ENCODE measurements at regions not wholly inside any gene's neighbourhood (a gene's known extent, or its start where the extent isn't known, plus 50 kb on each side); places are given as distances from the start of the nearest gene placed in this dataset.

DNA sequence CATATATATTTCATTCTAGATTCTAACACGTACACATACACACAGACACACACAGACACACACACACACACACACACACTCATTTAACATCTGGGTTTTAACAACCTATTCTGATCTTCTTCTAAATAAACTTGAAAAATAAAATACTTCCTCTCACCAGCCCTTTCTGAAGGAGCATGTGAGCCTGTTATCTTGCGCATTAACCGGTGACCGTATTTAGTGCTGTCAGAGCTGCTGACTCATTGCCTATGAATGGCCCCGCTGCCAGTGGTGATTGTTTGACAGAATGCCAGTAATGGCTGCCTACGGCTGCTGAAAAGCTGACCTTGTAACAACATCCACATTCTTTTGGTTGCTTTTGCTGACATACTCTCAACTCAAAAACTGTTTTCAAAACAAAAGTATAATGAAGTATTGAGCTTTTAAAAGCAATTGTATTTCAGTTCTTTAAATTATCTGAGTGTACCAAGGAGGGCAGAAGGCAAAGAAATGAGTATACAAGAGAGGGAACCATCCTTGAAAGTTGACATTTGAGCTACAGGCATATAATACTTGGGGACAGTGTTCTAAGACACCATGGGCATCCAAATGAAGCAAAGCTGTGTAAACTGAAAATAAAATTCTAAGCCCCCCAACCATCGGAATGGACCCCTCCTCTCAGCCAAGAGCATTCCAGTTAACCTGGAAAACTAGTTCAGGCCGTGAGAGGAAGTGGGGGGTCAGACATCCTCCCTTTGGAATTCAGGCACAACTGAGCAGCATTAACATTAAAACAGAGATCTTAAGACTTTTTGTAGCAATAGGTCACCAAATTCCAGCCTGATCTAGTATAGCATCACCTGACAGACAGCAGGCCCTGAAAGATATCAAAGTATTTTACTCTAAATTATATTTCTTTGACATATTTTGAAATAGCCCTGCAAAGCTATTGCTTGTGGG, 50.2 kb upstream of the DTNA start:
- Histone ChIP-seq H3K36me3 (no peaks in the 10 kb centered on the region), H3K9me3 (no peaks in the 10 kb centered on the region), H3K4me3 (ENCODE audit: low read depth in 1 of 2, low read length in 1 of 2) (no peak overlapping the region), H3K27ac (no peak overlapping the region), H3K4me1 (ENCODE audit: control insufficient read depth in 1 of 2, insufficient read depth in 1 of 2, low read depth in 1 of 2, low read length in 1 of 2) (no peaks in the 10 kb centered on the region), H3K27me3 (peaks cover 13% of the 10 kb centered on the region)
- TF ChIP-seq, protein P1, sequence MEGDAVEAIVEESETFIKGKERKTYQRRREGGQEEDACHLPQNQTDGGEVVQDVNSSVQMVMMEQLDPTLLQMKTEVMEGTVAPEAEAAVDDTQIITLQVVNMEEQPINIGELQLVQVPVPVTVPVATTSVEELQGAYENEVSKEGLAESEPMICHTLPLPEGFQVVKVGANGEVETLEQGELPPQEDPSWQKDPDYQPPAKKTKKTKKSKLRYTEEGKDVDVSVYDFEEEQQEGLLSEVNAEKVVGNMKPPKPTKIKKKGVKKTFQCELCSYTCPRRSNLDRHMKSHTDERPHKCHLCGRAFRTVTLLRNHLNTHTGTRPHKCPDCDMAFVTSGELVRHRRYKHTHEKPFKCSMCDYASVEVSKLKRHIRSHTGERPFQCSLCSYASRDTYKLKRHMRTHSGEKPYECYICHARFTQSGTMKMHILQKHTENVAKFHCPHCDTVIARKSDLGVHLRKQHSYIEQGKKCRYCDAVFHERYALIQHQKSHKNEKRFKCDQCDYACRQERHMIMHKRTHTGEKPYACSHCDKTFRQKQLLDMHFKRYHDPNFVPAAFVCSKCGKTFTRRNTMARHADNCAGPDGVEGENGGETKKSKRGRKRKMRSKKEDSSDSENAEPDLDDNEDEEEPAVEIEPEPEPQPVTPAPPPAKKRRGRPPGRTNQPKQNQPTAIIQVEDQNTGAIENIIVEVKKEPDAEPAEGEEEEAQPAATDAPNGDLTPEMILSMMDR (IDR thresholded peaks at IDR 0.05), result no peak

Measured in neutrophil (primary cell).